A204.1 (cell line): ENCODE measurements at regions not wholly inside any gene's neighbourhood (a gene's known extent, or its start where the extent isn't known, plus 50 kb on each side); places are given as distances from the start of the nearest gene placed in this dataset.
"Not testable (repeated sequence)": the region's sequence is repeated elsewhere in the genome, so short reads cannot be mapped to it uniquely, and the experiment has no call there.

ENCODE experiments used
- FAIRE-seq: peaks from 2 replicates; lab custom pipeline; 2012; peaks lifted over from hg19 to GRCh38; lab: Jason Lieb, UNC

GRCh38 chr17:45649796-45650195, 134.3 kb upstream of the CRHR1 start:
- no peak for FAIRE-seq

GRCh38 chr17:45650561-45650960, 133.6 kb upstream of the CRHR1 start:
- FAIRE-seq = no peak

GRCh38 chr17:45651145-45651709, 132.9 kb upstream of the CRHR1 start:
- FAIRE-seq = no peak

- FAIRE-seq = no peak
Measured at GRCh38 chr17:45653616-45654015, 130.5 kb upstream of the CRHR1 start.

- no peak for FAIRE-seq
Measured at GRCh38 chr17:45656527-45657181, 127.5 kb upstream of the CRHR1 start.

- no peak for FAIRE-seq
Measured at GRCh38 chr17:45660474-45660873, 123.6 kb upstream of the CRHR1 start.

GRCh38 chr17:45662432-45662831, 121.7 kb upstream of the CRHR1 start:
- no peak for FAIRE-seq

GRCh38 chr17:45663772-45664171, 120.3 kb upstream of the CRHR1 start:
- no peak for FAIRE-seq

- no peak for FAIRE-seq
Measured at GRCh38 chr17:45664921-45665320, 119.2 kb upstream of the CRHR1 start.

GRCh38 chr17:45666046-45666600, 118.0 kb upstream of the CRHR1 start:
- no peak for FAIRE-seq

GRCh38 chr17:45666641-45667040, 117.5 kb upstream of the CRHR1 start:
- FAIRE-seq = no peak

GRCh38 chr17:45667591-45668171, 116.4 kb upstream of the CRHR1 start:
- FAIRE-seq = no peak

GRCh38 chr17:45668316-45668715, 115.8 kb upstream of the CRHR1 start:
- no peak for FAIRE-seq

- FAIRE-seq = no peak
Measured at GRCh38 chr17:45672301-45672700, 111.8 kb upstream of the CRHR1 start.

- no peak for FAIRE-seq
Measured at GRCh38 chr17:45672792-45673191, 111.3 kb upstream of the CRHR1 start.

- FAIRE-seq = not testable (repeated sequence)
Measured at GRCh38 chr17:45673759-45674158, 110.4 kb upstream of the CRHR1 start.

GRCh38 chr17:45675012-45675411, 109.1 kb upstream of the CRHR1 start:
- FAIRE-seq = no peak

- FAIRE-seq = no peak
Measured at GRCh38 chr17:45675892-45676291, 108.2 kb upstream of the CRHR1 start.

GRCh38 chr17:45676695-45677094, 107.4 kb upstream of the CRHR1 start:
- FAIRE-seq = no peak

- FAIRE-seq = no peak
Measured at GRCh38 chr17:45677770-45678169, 106.3 kb upstream of the CRHR1 start.

- no peak for FAIRE-seq
Measured at GRCh38 chr17:45679426-45679825, 104.7 kb upstream of the CRHR1 start.

GRCh38 chr17:45680360-45680759, 103.8 kb upstream of the CRHR1 start:
- FAIRE-seq = no peak

GRCh38 chr17:45681706-45682105, 102.4 kb upstream of the CRHR1 start:
- FAIRE-seq = no peak

- FAIRE-seq = no peak
Measured at GRCh38 chr17:45686250-45686649, 97.9 kb upstream of the CRHR1 start.
